Esophagus (tissue), 2 donors: ENCODE measurements at regions not wholly inside any gene's neighbourhood (a gene's known extent, or its start where the extent isn't known, plus 50 kb on each side); places are given as distances from the start of the nearest gene placed in this dataset.

ENCODE experiments used
- H3K27ac ChIP-seq, 2 donors: one replicate each; pipeline ENCODE4 v1.5.1; 2013; ENCODE audit warnings: low read depth in 2 of 2, mild to moderate bottlenecking in 2 of 2, inconsistent platforms in 1 of 2, low read length in 1 of 2, moderate library complexity in 1 of 2
- H3K27me3 ChIP-seq, 2 donors: one replicate each; pipeline ENCODE4 v1.6.1; 2013; ENCODE audit warnings: low read length in 2 of 2, control low read depth in 1 of 2, mild to moderate bottlenecking in 1 of 2; ENCODE audit not compliant: insufficient read depth in 2 of 2, control insufficient read depth in 1 of 2
- H3K36me3 ChIP-seq, 2 donors: one replicate each; pipeline ENCODE4 v1.6.1; 2013; ENCODE audit warnings: low read length in 1 of 2; ENCODE audit not compliant: control insufficient read depth in 2 of 2, insufficient read depth in 2 of 2
- H3K4me1 ChIP-seq, 2 donors: one replicate each; pipeline ENCODE4 v1.6.1; 2013; ENCODE audit warnings: low read length in 1 of 2; ENCODE audit not compliant: control insufficient read depth in 2 of 2, insufficient read depth in 2 of 2
- H3K4me3 ChIP-seq, 2 donors: one replicate each; pipeline ENCODE4 v1.5.1; 2013; ENCODE audit warnings: low read length in 2 of 2, mild to moderate bottlenecking in 2 of 2, low read depth in 1 of 2, moderate library complexity in 1 of 2
- H3K9me3 ChIP-seq, 2 donors: one replicate each; pipeline ENCODE4 v1.6.1; 2013; ENCODE audit warnings: mild to moderate bottlenecking in 2 of 2, low read depth in 1 of 2, low read length in 1 of 2, moderate library complexity in 1 of 2; ENCODE audit not compliant: control insufficient read depth in 2 of 2, insufficient read depth in 1 of 2
- WGBS, 2 donors: extraction: QIAGEN DNeasy Blood & Tissue Kit; methylation state at CpG; one replicate each; pipeline ENCODE4 v1.1.7; 2013; 5-methylcytosine and 5-hydroxymethylcytosine counted together
- donor health status: healthy with polysubstance abuse.
- donor health status: Bipolar disorder and iron deficiency.

DNA sequence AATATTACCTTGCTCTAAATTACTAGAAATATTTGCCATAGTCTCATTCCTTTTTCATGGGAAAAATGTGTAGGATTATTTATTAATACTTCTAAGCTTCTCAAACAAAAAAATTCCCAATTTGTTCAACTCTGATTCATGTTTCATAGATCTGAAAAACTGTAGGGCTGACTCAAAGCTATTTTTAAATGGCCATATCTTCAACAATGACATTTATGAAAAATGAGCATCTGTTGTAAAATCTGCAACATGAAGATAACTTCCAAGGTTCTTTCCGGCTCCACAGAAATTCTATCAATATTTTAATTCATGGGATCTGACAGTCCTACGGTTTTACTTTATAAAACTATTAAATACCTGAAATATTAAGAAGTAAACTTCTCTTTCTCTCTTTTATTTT lies 192.7 kb upstream of the KCNJ16 start:
- Histone ChIP-seq H3K4me3 (no peak overlapping the region), H3K9me3 (no peaks in the 10 kb centered on the region), H3K4me1 (no peaks in the 10 kb centered on the region), H3K36me3 (no peaks in the 10 kb centered on the region), H3K27me3 (no peaks in the 10 kb centered on the region), H3K27ac (no peak overlapping the region)
- WGBS, 2 donors, result 63 to 89% methylated on average over 2 of the region's 2 CpGs

DNA sequence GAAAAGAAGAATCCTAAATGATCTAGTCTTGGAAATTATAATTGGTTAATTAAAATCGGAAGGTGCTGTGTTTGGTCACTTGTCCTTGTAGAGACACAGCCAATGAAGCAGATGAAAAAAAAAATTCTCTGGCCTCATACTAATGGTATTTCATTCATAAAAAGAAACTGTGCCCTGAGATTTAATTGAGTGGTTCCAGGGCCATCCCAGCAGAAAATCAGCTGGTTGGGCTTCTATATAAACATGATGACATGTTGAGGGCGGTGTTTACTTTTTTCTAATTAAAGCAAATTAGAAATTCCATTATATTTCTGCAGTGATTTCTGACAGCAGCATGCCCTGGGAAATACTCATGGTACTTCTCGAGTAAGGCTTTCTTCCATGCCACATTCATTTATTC lies 191.9 kb upstream of the KCNJ16 start:
- no peak overlapping the region for H3K27ac ChIP-seq
- no peaks in the 10 kb centered on the region for H3K9me3 ChIP-seq
- no peak overlapping the region for H3K4me3 ChIP-seq
- no peaks in the 10 kb centered on the region for H3K36me3 ChIP-seq
- 73 to 81% methylated on average over 3 of the region's 3 CpGs for WGBS, 2 donors
- H3K27me3 ChIP-seq, result no peaks in the 10 kb centered on the region
- no peaks in the 10 kb centered on the region for H3K4me1 ChIP-seq

DNA sequence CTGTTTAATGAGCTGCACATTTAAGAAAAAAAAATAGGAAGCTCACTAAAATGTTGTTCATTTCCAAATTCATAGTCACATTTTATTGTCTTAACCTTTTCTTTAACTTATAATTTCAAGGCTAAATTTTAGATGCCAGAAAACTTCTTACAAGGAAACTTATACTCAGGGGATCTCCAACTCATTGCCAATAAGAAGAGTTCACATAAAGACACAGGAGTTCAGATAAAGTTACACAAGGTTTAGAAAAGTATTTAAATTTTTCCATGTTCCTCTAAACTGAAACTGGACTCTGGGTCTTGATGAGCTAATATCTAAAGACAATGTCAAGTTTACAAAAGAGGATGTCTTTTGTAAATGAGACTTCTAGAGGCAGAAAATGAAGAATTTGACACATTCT lies 190.7 kb upstream of the KCNJ16 start:
- Histone ChIP-seq H3K4me1 (no peaks in the 10 kb centered on the region), H3K27ac (no peak overlapping the region), H3K9me3 (no peaks in the 10 kb centered on the region), H3K4me3 (no peak overlapping the region), H3K27me3 (no peaks in the 10 kb centered on the region), H3K36me3 (no peaks in the 10 kb centered on the region)

DNA sequence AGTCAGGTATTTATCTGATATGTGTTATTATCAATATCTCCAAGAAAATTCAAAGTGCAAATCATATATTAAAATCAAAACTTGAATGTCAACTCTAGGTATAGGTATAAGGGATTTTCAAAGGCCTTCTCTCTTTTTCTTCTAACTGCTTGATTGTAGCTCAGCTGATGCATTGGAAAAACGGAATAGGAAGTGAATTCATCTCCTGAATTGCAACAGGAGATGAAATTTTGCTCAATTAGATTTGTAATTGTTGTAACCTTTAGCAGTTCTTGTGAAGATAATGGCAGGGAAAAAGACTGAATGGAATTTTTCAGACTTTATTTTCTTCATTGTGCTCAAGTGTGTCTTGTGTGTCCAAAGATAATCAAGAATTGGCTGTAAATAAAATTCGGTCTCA lies 190.2 kb upstream of the KCNJ16 start:
- Histone ChIP-seq H3K9me3 (no peaks in the 10 kb centered on the region), H3K27me3 (no peaks in the 10 kb centered on the region), H3K4me1 (no peaks in the 10 kb centered on the region), H3K27ac (no peak overlapping the region), H3K4me3 (no peak overlapping the region), H3K36me3 (no peaks in the 10 kb centered on the region)
- WGBS, 2 donors, result 37 to 66% methylated on average over 2 of the region's 2 CpGs

DNA sequence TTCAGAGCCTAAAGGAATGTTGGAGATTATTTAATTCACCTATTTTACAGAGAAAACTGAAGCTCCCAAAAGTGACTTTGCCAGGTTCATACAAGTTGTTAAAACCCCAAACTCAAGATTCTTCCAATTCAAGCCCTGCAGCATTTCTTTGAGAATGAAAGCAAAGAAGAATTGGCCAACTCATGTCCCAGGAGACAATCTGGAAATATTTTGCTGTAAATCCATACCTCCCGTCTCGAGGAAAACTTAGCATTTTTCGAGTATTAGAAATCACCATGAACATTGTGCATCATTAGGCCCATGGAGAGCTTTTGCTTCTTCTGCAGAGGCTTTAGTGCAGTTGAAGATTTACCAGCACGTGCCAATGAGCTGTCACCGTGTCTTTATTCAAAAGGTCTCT lies 176.4 kb upstream of the KCNJ16 start:
- H3K36me3 ChIP-seq, result no peaks in the 10 kb centered on the region
- H3K9me3 ChIP-seq, result no peaks in the 10 kb centered on the region
- no peaks in the 10 kb centered on the region for H3K27me3 ChIP-seq
- H3K27ac ChIP-seq, result no peak overlapping the region
- no peak overlapping the region for H3K4me3 ChIP-seq
- H3K4me1 ChIP-seq, result no peaks in the 10 kb centered on the region
- WGBS, 2 donors, result 63 to 69% methylated on average over 5 of the region's 5 CpGs

DNA sequence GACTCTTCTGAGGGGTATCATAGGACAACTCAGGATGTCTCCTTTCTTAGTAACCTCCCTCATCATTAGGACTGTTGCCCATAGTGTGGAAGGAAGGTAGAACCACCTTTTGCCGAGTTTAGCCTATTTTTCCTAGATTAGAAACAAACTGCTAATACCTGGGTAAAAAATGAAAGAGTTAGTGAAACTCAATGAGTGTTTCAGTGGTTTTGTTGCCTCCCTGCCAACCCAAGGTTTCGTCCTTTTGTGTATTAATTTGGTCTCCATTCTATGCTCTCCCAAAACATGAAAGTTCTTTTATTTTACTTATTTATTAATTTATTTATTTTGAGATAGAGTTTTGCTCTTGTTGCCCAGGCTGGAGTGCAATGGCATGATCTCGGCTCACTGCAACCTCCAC lies 174.9 kb upstream of the KCNJ16 start:
- no peaks in the 10 kb centered on the region for H3K36me3 ChIP-seq
- whole genome bisulfite sequencing, 2 donors, result 92 to 95% methylated on average over 3 of the region's 3 CpGs

DNA sequence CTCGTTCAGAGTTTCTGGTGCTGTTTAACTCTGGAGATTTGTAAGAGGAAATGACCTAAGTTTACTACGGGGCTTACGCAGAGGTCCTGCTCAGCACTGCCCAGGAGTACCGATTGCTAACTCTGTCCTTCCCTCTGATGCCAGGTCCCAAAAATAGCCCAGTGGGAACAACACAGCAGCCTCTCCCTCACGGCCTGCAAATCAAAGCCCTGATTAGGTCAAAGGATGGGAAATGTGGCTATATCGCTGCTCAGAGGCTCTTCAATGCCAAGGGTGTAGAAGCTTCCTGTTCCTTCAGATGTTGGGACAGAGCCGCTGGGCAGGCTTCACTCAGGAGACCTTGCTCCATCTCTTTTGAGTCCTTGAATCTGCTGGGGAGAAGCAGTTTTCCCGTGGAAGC lies 174.2 kb upstream of the KCNJ16 start:
- H3K4me1 ChIP-seq, result no peaks in the 10 kb centered on the region
- no peaks in the 10 kb centered on the region for H3K27me3 ChIP-seq
- H3K27ac ChIP-seq, result no peak overlapping the region
- H3K36me3 ChIP-seq, result no peaks in the 10 kb centered on the region
- no peaks in the 10 kb centered on the region for H3K9me3 ChIP-seq
- 63 to 73% methylated on average over 8 of the region's 8 CpGs for WGBS, 2 donors
- H3K4me3 ChIP-seq, result no peak overlapping the region

More for the DNA sequence above, 174.9 kb upstream of the KCNJ16 start:
- Histone ChIP-seq H3K4me1 (no peaks in the 10 kb centered on the region), H3K9me3 (no peaks in the 10 kb centered on the region), H3K27me3 (no peaks in the 10 kb centered on the region), H3K27ac (no peak overlapping the region), H3K4me3 (no peak overlapping the region)

DNA sequence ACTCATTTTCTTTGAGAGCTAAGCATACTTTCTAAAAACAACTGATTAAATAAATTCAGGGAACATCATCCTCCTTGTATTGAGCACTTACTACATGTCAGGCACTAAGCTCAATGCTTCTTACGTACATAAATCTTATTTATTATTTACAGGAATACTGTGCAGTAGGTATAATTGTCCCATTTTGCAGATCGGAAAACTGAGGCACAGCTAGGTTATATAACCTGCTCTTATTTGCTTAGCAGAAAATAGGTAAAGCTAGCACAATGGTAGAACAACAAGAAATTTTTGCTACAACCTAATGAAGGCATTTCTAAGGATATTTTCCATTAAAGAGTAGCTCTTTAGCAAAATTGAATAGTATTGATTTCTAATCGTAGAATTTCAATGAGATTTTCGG lies 168.7 kb upstream of the KCNJ16 start:
- Histone ChIP-seq H3K27me3 (no peaks in the 10 kb centered on the region), H3K36me3 (no peaks in the 10 kb centered on the region), H3K9me3 (no peaks in the 10 kb centered on the region), H3K27ac (no peak overlapping the region), H3K4me1 (no peaks in the 10 kb centered on the region), H3K4me3 (no peak overlapping the region)
- WGBS, 2 donors, result 91 to 94% methylated on average over 4 of the region's 4 CpGs

DNA sequence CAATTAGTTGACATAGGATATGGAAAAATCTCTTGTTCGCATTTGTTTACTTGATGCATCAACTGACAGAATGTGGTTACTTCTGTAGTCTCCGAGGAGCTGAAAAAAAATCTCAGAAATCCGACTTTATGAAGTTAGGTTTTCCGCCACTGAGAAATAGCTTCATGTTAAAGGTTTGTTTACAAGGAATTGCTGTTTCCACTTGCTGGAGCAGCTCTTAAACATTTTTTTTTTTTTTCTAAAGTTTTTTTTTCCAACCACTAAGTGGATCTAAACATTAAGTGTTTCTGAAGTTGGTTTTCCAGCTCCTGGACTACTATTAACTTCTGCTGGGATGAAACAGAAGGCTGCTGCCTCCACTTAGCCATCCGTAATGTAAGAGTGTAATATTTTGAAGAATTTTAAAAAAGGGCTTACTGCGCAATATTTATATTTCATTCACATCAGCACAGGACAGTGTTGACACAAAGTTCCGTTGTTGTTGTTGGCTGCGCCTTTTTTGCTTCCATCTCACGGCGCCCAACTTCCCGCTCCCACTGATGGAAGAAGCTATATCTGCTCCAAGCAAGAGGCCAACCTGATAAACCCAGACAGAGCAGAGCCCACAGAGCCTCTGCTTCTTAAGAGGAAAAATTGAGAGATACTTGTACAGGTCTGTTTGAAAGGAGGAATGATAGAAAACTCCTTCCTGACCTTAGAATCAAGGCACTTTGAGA lies 167.7 kb upstream of the KCNJ16 start:
- Histone ChIP-seq H3K4me3 (no peak overlapping the region), H3K4me1 (no peaks in the 10 kb centered on the region), H3K9me3 (no peaks in the 10 kb centered on the region), H3K36me3 (no peaks in the 10 kb centered on the region), H3K27ac (no peak overlapping the region), H3K27me3 (no peaks in the 10 kb centered on the region)
- WGBS, 2 donors, result 72 to 79% methylated on average over 11 of the region's 11 CpGs

DNA sequence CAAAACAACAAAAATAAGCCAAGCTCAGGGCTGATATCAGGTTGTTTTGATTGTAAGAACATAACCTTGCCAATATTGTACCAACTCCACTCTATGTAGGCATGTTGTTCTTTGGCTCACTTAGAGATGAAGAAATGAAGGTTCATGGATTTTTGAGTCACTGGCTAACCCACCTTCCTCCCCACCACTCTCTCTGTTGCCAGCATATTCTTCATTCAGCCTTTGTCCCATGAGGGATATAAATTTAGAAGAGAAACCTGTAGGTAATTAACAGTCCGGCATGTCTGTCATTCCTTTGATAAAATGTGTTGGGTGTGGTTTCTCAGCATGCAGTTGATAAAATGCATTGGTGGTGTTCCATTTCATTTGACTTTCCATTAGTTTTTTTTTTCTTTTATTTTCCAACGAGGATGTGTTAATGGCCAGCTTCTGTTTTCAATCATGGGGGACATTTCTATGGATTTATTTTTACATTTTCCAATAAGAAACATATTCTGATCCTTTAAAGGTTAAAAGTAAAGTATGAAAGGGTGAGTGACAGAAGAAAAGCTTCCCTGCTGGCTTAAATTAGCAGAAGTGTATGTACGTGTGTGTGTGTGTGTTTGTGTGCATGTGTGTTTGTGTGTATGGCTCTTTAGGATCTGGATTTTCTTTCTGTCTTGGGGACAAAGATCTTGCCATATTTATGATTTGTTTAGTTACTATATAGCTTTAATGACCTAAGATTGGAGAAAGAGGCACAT lies 166.2 kb upstream of the KCNJ16 start:
- Histone ChIP-seq H3K9me3 (no peaks in the 10 kb centered on the region), H3K4me1 (no peaks in the 10 kb centered on the region), H3K27me3 (no peaks in the 10 kb centered on the region), H3K36me3 (no peaks in the 10 kb centered on the region), H3K4me3 (no peak overlapping the region), H3K27ac (no peak overlapping the region)
- 33 to 44% methylated on average over 3 of the region's 3 CpGs for WGBS, 2 donors
